ENCODE measurements at regions not wholly inside any gene's neighbourhood (a gene's known extent, or its start where the extent isn't known, plus 50 kb on each side); places are given as distances from the start of the nearest gene placed in this dataset.
"Not testable (repeated sequence)": the region's sequence is repeated elsewhere in the genome, so short reads cannot be mapped to it uniquely, and the experiment has no call there.

DNA sequence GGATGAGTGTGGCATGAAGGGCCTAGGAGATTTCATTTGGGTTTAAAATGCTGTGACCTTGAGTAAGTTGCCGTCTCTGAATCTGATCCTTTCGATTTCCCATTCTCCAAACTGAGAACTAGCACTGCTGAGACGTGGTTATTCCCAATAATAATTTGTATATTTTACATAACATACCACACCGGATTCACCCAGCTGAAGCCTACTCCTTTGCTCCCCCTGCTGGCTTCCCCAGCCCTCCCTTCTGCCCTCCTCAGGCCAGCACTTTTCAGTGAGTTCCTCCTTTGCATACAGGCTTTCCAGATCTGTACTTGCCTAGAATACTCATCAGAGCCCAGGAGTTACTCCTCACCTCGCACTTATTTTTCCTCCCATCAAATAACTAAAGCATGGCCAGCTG lies 255.1 kb downstream of the OR4F29 start:
- DNase-seq; intact Hi-C loops (cut with DNase I, micrococcal nuclease); H3K9me3 ChIP-seq; ATAC-seq; H3K4me3 ChIP-seq; H3K4me1 ChIP-seq (ENCODE audit: low read depth); H3K36me3 ChIP-seq (ENCODE audit: low read depth): not testable (repeated sequence)

DNA sequence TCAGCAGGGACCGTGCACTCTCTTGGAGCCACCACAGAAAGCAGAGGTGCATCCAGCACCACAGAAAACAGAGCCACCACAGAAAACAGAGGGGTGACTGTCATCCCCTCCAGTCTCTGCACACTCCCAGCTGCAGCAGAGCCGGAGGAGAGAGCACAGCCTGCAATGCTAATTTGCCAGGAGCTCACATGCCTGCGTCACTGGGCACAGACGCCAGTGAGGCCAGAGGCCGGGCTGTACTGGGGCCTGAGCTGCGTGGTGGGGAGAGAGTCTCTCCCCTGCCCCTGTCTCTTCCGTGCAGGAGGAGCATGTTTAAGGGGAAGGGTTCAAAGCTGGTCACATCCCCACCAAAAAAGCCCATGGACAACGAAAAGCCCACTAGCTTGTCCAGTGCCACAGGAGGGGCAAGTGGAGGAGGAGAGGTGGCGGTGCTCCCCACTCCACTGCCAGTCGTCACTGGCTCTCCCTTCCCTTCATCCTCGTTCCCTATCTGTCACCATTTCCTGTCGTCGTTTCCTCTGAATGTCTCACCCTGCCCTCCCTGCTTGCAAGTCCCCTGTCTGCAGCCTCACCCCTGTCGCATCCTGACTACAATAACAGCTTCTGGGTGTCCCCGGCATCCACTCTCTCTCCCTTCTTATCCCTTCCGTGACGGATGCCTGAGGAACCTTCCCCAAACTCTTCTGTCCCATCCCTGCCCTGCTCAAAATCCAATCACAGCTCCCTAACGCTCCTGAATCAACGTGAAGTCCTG lies 260.0 kb downstream of the OR4F29 start:
- H3K4me3 ChIP-seq; H3K9me3 ChIP-seq; H3K36me3 ChIP-seq (ENCODE audit: low read depth); ATAC-seq; intact Hi-C loops (cut with DNase I, micrococcal nuclease); H3K4me1 ChIP-seq (ENCODE audit: low read depth): not testable (repeated sequence)
- DNase-seq = peak in 1 of 3 donors; percentile 57

- ATAC-seq; DNase-seq; H3K4me3 ChIP-seq; H3K36me3 ChIP-seq (ENCODE audit: low read depth); intact Hi-C loops (cut with DNase I, micrococcal nuclease); H3K9me3 ChIP-seq; H3K4me1 ChIP-seq (ENCODE audit: low read depth): not testable (repeated sequence)
These were observed 260.8 kb downstream of the OR4F29 start for GRCh38 chr1:190678-191077.

- H3K4me1 ChIP-seq (ENCODE audit: low read depth); H3K36me3 ChIP-seq (ENCODE audit: low read depth); DNase-seq; H3K4me3 ChIP-seq; H3K9me3 ChIP-seq; ATAC-seq; intact Hi-C loops (cut with DNase I, micrococcal nuclease): not testable (repeated sequence)
These were observed 261.6 kb downstream of the OR4F29 start for GRCh38 chr1:189915-190314.

DNA sequence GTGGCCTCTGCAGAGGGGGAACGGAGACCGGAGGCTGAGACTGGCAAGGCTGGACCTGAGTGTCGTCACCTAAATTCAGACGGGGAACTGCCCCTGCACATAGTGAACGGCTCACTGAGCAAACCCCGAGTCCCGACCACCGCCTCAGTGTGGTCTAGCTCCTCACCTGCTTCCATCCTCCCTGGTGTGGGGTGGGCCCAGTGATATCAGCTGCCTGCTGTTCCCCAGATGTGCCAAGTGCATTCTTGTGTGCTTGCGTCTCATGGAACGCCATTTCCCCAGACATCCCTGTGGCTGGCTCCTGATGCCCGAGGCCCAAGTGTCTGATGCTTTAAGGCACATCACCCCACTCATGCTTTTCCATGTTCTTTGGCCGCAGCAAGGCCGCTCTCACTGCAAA lies 262.2 kb downstream of the OR4F29 start:
- H3K4me1 ChIP-seq (ENCODE audit: low read depth); H3K4me3 ChIP-seq; H3K36me3 ChIP-seq (ENCODE audit: low read depth); H3K9me3 ChIP-seq; intact Hi-C loops (cut with DNase I, micrococcal nuclease); ATAC-seq: not testable (repeated sequence)
- peak in 1 of 3 donors; percentile 8 for DNase-seq

DNA sequence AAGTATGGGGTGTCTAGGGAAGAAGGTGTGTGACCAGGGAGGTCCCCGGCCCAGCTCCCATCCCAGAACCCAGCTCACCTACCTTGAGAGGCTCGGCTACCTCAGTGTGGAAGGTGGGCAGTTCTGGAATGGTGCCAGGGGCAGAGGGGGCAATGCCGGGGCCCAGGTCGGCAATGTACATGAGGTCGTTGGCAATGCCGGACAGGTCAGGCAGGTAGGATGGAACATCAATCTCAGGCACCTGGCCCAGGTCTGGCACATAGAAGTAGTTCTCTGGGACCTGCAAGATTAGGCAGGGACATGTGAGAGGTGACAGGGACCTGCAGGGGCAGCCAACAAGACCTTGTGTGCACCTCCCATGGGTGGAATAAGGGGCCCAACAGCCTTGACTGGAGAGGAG lies 264.2 kb downstream of the OR4F29 start:
- H3K36me3 ChIP-seq (ENCODE audit: low read depth); H3K4me3 ChIP-seq; H3K4me1 ChIP-seq (ENCODE audit: low read depth); DNase-seq; H3K9me3 ChIP-seq; ATAC-seq; intact Hi-C loops (cut with DNase I, micrococcal nuclease): not testable (repeated sequence)

GRCh38 chr1:186691-187131 lies 264.8 kb downstream of the OR4F29 start:
- intact Hi-C loops (cut with DNase I, micrococcal nuclease); H3K4me1 ChIP-seq (ENCODE audit: low read depth); H3K4me3 ChIP-seq; ATAC-seq; H3K9me3 ChIP-seq; H3K36me3 ChIP-seq (ENCODE audit: low read depth): not testable (repeated sequence)
- DNase-seq = peak in 2 of 3 donors; percentile 1 to 19

- H3K4me3 ChIP-seq; H3K4me1 ChIP-seq (ENCODE audit: low read depth); H3K36me3 ChIP-seq (ENCODE audit: low read depth); ATAC-seq; intact Hi-C loops (cut with DNase I, micrococcal nuclease); H3K9me3 ChIP-seq: not testable (repeated sequence)
- peak in 1 of 3 donors; percentile 26 for DNase-seq
These were observed 265.3 kb downstream of the OR4F29 start for GRCh38 chr1:186223-186622.

GRCh38 chr1:185526-185925 lies 266.0 kb downstream of the OR4F29 start:
- H3K36me3 ChIP-seq (ENCODE audit: low read depth); H3K4me1 ChIP-seq (ENCODE audit: low read depth); H3K9me3 ChIP-seq; intact Hi-C loops (cut with DNase I, micrococcal nuclease); H3K4me3 ChIP-seq; ATAC-seq: not testable (repeated sequence)
- peak in 1 of 3 donors; percentile 28 for DNase-seq

DNA sequence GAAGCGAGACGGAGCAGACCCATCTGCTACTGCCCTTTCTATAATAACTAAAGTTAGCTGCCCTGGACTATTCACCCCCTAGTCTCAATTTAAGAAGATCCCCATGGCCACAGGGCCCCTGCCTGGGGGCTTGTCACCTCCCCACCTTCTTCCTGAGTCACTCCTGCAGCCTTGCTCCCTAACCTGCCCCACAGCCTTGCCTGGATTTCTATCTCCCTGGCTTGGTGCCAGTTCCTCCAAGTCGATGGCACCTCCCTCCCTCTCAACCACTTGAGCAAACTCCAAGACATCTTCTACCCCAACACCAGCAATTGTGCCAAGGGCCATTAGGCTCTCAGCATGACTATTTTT lies 267.2 kb downstream of the OR4F29 start:
- H3K9me3 ChIP-seq; ATAC-seq; intact Hi-C loops (cut with DNase I, micrococcal nuclease); H3K4me3 ChIP-seq; H3K36me3 ChIP-seq (ENCODE audit: low read depth); H3K4me1 ChIP-seq (ENCODE audit: low read depth): not testable (repeated sequence)
- peak in 2 of 3 donors; percentile 3 to 12 for DNase-seq

DNA sequence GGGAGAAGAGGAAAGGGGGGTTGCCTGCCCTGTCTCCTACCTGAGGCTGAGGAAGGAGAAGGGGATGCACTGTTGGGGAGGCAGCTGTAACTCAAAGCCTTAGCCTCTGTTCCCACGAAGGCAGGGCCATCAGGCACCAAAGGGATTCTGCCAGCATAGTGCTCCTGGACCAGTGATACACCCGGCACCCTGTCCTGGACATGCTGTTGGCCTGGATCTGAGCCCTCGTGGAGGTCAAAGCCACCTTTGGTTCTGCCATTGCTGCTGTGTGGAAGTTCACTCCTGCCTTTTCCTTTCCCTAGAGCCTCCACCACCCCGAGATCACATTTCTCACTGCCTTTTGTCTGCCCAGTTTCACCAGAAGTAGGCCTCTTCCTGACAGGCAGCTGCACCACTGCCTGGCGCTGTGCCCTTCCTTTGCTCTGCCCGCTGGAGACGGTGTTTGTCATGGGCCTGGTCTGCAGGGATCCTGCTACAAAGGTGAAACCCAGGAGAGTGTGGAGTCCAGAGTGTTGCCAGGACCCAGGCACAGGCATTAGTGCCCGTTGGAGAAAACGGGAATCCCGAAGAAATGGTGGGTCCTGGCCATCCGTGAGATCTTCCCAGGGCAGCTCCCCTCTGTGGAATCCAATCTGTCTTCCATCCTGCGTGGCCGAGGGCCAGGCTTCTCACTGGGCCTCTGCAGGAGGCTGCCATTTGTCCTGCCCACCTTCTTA lies 267.7 kb downstream of the OR4F29 start:
- peak in 2 of 3 donors; percentile 1 to 45 for DNase-seq
- H3K36me3 ChIP-seq (ENCODE audit: low read depth); ATAC-seq: not testable (repeated sequence)

GRCh38 chr1:183081-183480 lies 268.4 kb downstream of the OR4F29 start:
- intact Hi-C loops (cut with DNase I, micrococcal nuclease); H3K4me1 ChIP-seq (ENCODE audit: low read depth); H3K4me3 ChIP-seq; H3K9me3 ChIP-seq; ATAC-seq; H3K36me3 ChIP-seq (ENCODE audit: low read depth): not testable (repeated sequence)
- DNase-seq = peak in 2 of 3 donors; percentile 4 to 37

More for the DNA sequence above, 267.7 kb downstream of the OR4F29 start:
- H3K4me1 ChIP-seq (ENCODE audit: low read depth); H3K9me3 ChIP-seq; intact Hi-C loops (cut with DNase I, micrococcal nuclease); H3K4me3 ChIP-seq: not testable (repeated sequence)

GRCh38 chr1:182631-183030 lies 268.8 kb downstream of the OR4F29 start:
- H3K9me3 ChIP-seq; H3K36me3 ChIP-seq (ENCODE audit: low read depth); H3K4me1 ChIP-seq (ENCODE audit: low read depth); H3K4me3 ChIP-seq; intact Hi-C loops (cut with DNase I, micrococcal nuclease); ATAC-seq: not testable (repeated sequence)
- DNase-seq = peak in 1 of 3 donors; percentile 12

DNA sequence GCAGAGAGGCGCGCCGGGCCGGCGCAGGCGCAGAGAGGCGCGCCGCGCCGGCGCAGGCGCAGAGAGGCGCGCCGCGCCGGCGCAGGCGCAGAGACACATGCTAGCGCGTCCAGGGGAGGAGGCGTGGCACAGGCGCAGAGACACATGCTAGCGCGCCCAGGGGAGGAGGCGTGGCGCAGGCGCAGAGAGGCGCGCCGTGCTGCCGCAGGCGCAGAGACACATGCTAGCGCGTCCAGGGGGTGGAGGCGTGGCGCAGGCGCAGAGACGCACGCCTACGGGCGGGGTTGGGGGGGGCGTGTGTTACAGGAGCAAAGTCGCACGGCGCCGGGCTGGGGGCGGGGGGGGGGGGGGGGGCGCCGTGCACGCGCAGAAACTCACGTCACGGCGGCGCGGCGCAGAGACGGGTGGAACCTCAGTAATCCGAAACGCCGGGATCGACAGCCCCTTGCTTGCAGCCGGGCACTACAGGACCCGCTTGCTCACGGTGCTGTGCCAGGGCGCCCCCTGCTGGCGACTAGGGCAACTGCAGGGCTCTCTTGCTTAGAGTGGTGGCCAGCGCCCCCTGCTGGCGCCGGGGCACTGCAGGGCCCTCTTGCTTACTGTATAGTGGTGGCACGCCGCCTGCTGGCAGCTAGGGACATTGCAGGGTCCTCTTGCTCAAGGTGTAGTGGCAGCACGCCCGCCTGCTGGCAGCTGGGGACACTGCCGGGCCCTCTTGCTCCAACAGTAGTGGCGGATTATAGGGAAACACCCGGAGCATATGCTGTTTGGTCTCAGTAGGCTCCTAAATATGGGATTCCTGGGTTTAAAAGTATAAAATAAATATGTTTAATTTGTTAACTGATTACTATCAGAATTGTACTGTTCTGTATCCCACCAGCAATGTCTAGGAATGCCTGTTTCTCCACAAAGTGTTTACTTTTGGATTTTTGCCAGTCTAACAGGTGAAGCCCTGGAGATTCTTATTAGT lies 269.9 kb downstream of the OR4F29 start:
- H3K36me3 ChIP-seq (ENCODE audit: low read depth); H3K4me3 ChIP-seq; H3K9me3 ChIP-seq; H3K4me1 ChIP-seq (ENCODE audit: low read depth); intact Hi-C loops (cut with DNase I, micrococcal nuclease): not testable (repeated sequence)
- DNase-seq (peak; percentile 61 to 77 (median 65)), ATAC-seq (peak; percentile 41)

Measured in mucosa of descending colon (tissue), 3 donors.